ENCODE measurements at regions not wholly inside any gene's neighbourhood (a gene's known extent, or its start where the extent isn't known, plus 50 kb on each side); places are given as distances from the start of the nearest gene placed in this dataset.
A peak's percentile ranks its signal among the peaks of the same experiment; 100 is the strongest.

GRCh38 chr10:131810805-131811629 lies 89.8 kb upstream of the PPP2R2D start:
- no peak for DNase-seq (ENCODE audit: low spot score)
- Histone ChIP-seq H3K4me3 (no peak overlapping the region), H3K27ac (no peak overlapping the region), H3K36me3 (no peaks in the 10 kb centered on the region), H3K27me3 (replicated peaks; ENCODE audit: insufficient read depth) (peaks cover 7% of the 10 kb centered on the region), H3K4me1 (replicated peaks) (no peaks in the 10 kb centered on the region), H3K9me3 (no peaks in the 10 kb centered on the region)
- intact Hi-C loops (cut with DNase I), result no loop called here
- no peak for TF ChIP-seq POLR2AphosphoS5 (IDR thresholded peaks at IDR 0.05)
- TF ChIP-seq, protein P1, sequence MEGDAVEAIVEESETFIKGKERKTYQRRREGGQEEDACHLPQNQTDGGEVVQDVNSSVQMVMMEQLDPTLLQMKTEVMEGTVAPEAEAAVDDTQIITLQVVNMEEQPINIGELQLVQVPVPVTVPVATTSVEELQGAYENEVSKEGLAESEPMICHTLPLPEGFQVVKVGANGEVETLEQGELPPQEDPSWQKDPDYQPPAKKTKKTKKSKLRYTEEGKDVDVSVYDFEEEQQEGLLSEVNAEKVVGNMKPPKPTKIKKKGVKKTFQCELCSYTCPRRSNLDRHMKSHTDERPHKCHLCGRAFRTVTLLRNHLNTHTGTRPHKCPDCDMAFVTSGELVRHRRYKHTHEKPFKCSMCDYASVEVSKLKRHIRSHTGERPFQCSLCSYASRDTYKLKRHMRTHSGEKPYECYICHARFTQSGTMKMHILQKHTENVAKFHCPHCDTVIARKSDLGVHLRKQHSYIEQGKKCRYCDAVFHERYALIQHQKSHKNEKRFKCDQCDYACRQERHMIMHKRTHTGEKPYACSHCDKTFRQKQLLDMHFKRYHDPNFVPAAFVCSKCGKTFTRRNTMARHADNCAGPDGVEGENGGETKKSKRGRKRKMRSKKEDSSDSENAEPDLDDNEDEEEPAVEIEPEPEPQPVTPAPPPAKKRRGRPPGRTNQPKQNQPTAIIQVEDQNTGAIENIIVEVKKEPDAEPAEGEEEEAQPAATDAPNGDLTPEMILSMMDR (IDR thresholded peaks at IDR 0.05), result no peak
- TF ChIP-seq POLR2A (IDR thresholded peaks at IDR 0.05), result no peak
- WGBS, result 88% methylated on average over 23 of the region's 25 CpGs

- Histone ChIP-seq H3K9me3 (no peaks in the 10 kb centered on the region), H3K27me3 (replicated peaks; ENCODE audit: insufficient read depth) (peaks cover 7% of the 10 kb centered on the region), H3K4me1 (replicated peaks) (no peaks in the 10 kb centered on the region), H3K36me3 (no peaks in the 10 kb centered on the region), H3K27ac (no peak overlapping the region), H3K4me3 (no peak overlapping the region)
- 92% methylated on average over 23 of the region's 23 CpGs for WGBS
- DNase-seq (ENCODE audit: low spot score), result no peak
- intact Hi-C loops (cut with DNase I), result no loop called here
- no peak for TF ChIP-seq POLR2AphosphoS5 (IDR thresholded peaks at IDR 0.05)
- no peak for TF ChIP-seq POLR2A (IDR thresholded peaks at IDR 0.05)
- TF ChIP-seq, protein P1 (IDR thresholded peaks at IDR 0.05), result no peak
Observed at GRCh38 chr10:131811630-131812403, 89.0 kb upstream of the PPP2R2D start.

DNA sequence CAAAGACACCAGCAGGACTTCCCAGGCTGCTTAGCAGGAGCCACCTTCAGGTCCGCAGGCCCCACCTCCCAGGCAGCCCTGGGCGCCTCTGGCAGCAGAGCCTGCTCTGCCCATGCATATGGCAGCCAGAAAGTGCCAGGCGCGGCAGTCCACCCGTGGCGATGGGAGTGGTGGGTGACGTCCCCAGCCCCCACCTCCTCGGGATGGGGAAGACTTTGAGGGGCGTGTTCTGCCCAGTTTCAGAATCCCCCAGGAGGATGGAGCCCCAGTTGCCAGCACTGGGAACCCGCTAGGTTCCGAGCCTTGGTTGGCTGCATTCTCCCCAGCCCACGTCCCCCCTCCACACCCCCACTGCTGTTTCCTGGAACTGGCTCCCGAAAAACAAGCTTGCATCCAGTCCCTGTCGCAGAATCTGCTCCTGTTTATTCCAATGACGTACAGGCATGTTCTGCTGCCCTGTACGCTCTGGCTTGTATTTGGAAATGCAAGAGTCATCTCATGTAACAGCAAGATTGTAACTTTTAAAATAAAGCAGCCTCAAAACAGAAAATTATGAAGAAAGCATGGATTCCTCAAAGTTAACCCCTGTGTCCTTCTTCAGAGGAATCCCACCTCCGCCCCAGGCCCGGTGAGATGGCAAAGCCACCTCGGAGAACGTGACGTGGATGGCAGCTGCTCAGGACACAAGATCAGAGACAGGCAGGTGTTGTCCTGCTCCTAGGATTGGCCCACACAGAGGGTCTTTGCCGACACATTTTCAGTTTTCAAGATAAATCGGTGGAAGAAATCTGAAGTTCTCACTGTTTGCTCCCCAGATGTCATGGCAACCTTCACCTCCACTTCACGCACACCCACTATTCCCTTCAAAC lies 87.8 kb upstream of the PPP2R2D start:
- intact Hi-C loops (cut with DNase I), result no loop called here
- no peaks in the 10 kb centered on the region for H3K36me3 ChIP-seq
- H3K27me3 ChIP-seq (replicated peaks; ENCODE audit: insufficient read depth), result peaks cover 10% of the 10 kb centered on the region
- H3K4me1 ChIP-seq (replicated peaks), result no peaks in the 10 kb centered on the region
- no peak for DNase-seq (ENCODE audit: low spot score)
- 75% methylated on average over 24 of the region's 24 CpGs for WGBS
- no peaks in the 10 kb centered on the region for H3K9me3 ChIP-seq
- H3K4me3 ChIP-seq, result no peak overlapping the region
- H3K27ac ChIP-seq, result no peak overlapping the region
- TF ChIP-seq POLR2AphosphoS5 (IDR thresholded peaks at IDR 0.05), result no peak
- no peak for TF ChIP-seq POLR2A (IDR thresholded peaks at IDR 0.05)
- TF ChIP-seq, protein P1 (IDR thresholded peaks at IDR 0.05), result no peak

- no peaks in the 10 kb centered on the region for H3K36me3 ChIP-seq
- no peaks in the 10 kb centered on the region for H3K9me3 ChIP-seq
- 76% methylated on average over 24 of the region's 24 CpGs for WGBS
- H3K27ac ChIP-seq, result no peak overlapping the region
- H3K4me1 ChIP-seq (replicated peaks), result no peaks in the 10 kb centered on the region
- no peak overlapping the region for H3K4me3 ChIP-seq
- no peak for TF ChIP-seq POLR2AphosphoS5 (IDR thresholded peaks at IDR 0.05)
- TF ChIP-seq, protein P1 (IDR thresholded peaks at IDR 0.05), result no peak
- no peak for TF ChIP-seq POLR2A (IDR thresholded peaks at IDR 0.05)
- intact Hi-C loops (cut with DNase I), result no loop called here
- peaks cover 14% of the 10 kb centered on the region for H3K27me3 ChIP-seq (replicated peaks; ENCODE audit: insufficient read depth)
- DNase-seq (ENCODE audit: low spot score), result peak; percentile 3
Observed at GRCh38 chr10:131814567-131815265, 86.1 kb upstream of the PPP2R2D start.
